Colonic mucosa (tissue), 4 donors: ENCODE measurements at regions not wholly inside any gene's neighbourhood (a gene's known extent, or its start where the extent isn't known, plus 50 kb on each side); places are given as distances from the start of the nearest gene placed in this dataset.

Experiments
- DNase-seq: peaks from one replicate; pipeline ENCODE4 v3.0.0-alpha.2; 2020
- H3K27ac ChIP-seq: fragments of 200-600 bp; one replicate; pipeline ENCODE4 v1.8.0; 2021
- H3K27me3 ChIP-seq: fragments of 200-600 bp; one replicate; pipeline ENCODE4 v1.8.0; 2021
- H3K36me3 ChIP-seq: fragments of 200-600 bp; one replicate; pipeline ENCODE4 v1.8.0; 2021
- H3K4me1 ChIP-seq: fragments of 200-600 bp; one replicate; pipeline ENCODE4 v1.8.0; 2021; ENCODE audit warnings: mild to moderate bottlenecking
- H3K4me3 ChIP-seq: fragments of 200-600 bp; one replicate; pipeline ENCODE4 v1.8.0; 2021
- H3K9ac ChIP-seq, 2 donors: one replicate each; pipeline ENCODE4 v1.7.0; 2013; ENCODE audit warnings: control low read depth in 2 of 2, low read depth in 2 of 2, low read length in 2 of 2
- H3K9me3 ChIP-seq: fragments of 200-600 bp; one replicate; pipeline ENCODE4 v1.8.0; 2021
- CTCF ChIP-seq: fragments of 200-600 bp; IDR thresholded peaks from one replicate; pipeline ENCODE4 v1.8.0; 2022; ENCODE audit warnings: antibody characterized with exemption, mild to moderate bottlenecking
- intact Hi-C: fragments of 100-400 bp; cut with DNase I; formaldehyde crosslinking; loops from one replicate; pipeline ENCODE4 v1.14.1; 2022
- donor health status: healthy.
- donor health status: DM: no; HTN: no; CAD: no.
- donor health status: DM: no; HTN: no; CAD: no.

GRCh38 chr2:136582628-136583205 lies 182.6 kb upstream of the THSD7B start:
- Histone ChIP-seq H3K4me1 (no peaks in the 10 kb centered on the region), H3K27me3 (no peaks in the 10 kb centered on the region), H3K36me3 (no peaks in the 10 kb centered on the region), H3K4me3 (no peak overlapping the region), H3K9ac (no peak overlapping the region), H3K9me3 (no peaks in the 10 kb centered on the region), H3K27ac (no peak overlapping the region)
- DNase-seq: peak; percentile 18
- TF ChIP-seq CTCF: no peak
- intact Hi-C loops: no loop called here

- no peak overlapping the region for H3K4me3 ChIP-seq
- H3K4me1 ChIP-seq: no peaks in the 10 kb centered on the region
- H3K9ac ChIP-seq: no peak overlapping the region
- no peaks in the 10 kb centered on the region for H3K36me3 ChIP-seq
- H3K27me3 ChIP-seq: no peaks in the 10 kb centered on the region
- intact Hi-C loops: no loop called here
- no peak for TF ChIP-seq CTCF
- H3K9me3 ChIP-seq: no peaks in the 10 kb centered on the region
- DNase-seq: no peak
- no peak overlapping the region for H3K27ac ChIP-seq
These were observed 193.0 kb upstream of the THSD7B start for GRCh38 chr2:136572335-136572734.

- Histone ChIP-seq H3K36me3 (no peaks in the 10 kb centered on the region), H3K4me1 (no peaks in the 10 kb centered on the region), H3K27ac (no peak overlapping the region), H3K4me3 (no peak overlapping the region), H3K27me3 (no peaks in the 10 kb centered on the region), H3K9ac (no peak overlapping the region), H3K9me3 (no peaks in the 10 kb centered on the region)
- intact Hi-C loops: no loop called here
- DNase-seq: no peak
- TF ChIP-seq CTCF: no peak
These were observed 208.1 kb upstream of the THSD7B start for GRCh38 chr2:136557203-136557602.

GRCh38 chr2:136550181-136550580 lies 215.2 kb upstream of the THSD7B start:
- Histone ChIP-seq H3K36me3 (no peaks in the 10 kb centered on the region), H3K27ac (no peak overlapping the region), H3K4me3 (no peak overlapping the region), H3K4me1 (no peaks in the 10 kb centered on the region), H3K27me3 (no peaks in the 10 kb centered on the region), H3K9me3 (no peaks in the 10 kb centered on the region), H3K9ac (no peak overlapping the region)
- no peak for TF ChIP-seq CTCF
- no peak for DNase-seq
- intact Hi-C loops: no loop called here

- Histone ChIP-seq H3K9me3 (no peaks in the 10 kb centered on the region), H3K36me3 (no peaks in the 10 kb centered on the region), H3K27ac (no peak overlapping the region), H3K4me1 (no peaks in the 10 kb centered on the region), H3K4me3 (no peak overlapping the region), H3K27me3 (no peaks in the 10 kb centered on the region), H3K9ac (no peak overlapping the region)
- no peak for TF ChIP-seq CTCF
- DNase-seq: no peak
- intact Hi-C loops: no loop called here
These were observed 226.0 kb upstream of the THSD7B start for GRCh38 chr2:136539355-136539754.
